Neural progenitor cell (in vitro differentiated cells): ENCODE measurements at regions not wholly inside any gene's neighbourhood (a gene's known extent, or its start where the extent isn't known, plus 50 kb on each side); places are given as distances from the start of the nearest gene placed in this dataset.

Experiments
- CTCF ChIP-seq: fragments of 200-600 bp; sonication (generic); IDR thresholded peaks from 2 replicates; pipeline ENCODE4 v1.5.1; 2017; ENCODE audit warnings: antibody characterized with exemption, mild to moderate bottlenecking
- EZH2 ChIP-seq: fragments of 200-600 bp; sonication (generic); IDR thresholded peaks from 2 replicates; pipeline ENCODE4 v1.6.1; 2017; ENCODE audit warnings: antibody characterized with exemption, mild to moderate bottlenecking, moderate library complexity
- EZH2phosphoT487 ChIP-seq: fragments of 200-600 bp; sonication (generic); IDR thresholded peaks from 2 replicates; pipeline ENCODE4 v1.6.1; 2017; ENCODE audit warnings: antibody characterized with exemption

- no peak for TF ChIP-seq CTCF
- no peak for TF ChIP-seq EZH2
- TF ChIP-seq EZH2phosphoT487: no peak
These were observed 129.9 kb downstream of the DDX1 start for GRCh38 chr2:15721411-15722067.
